HG03097 (cell line): ENCODE measurements at regions not wholly inside any gene's neighbourhood (a gene's known extent, or its start where the extent isn't known, plus 50 kb on each side); places are given as distances from the start of the nearest gene placed in this dataset.
"Not testable (repeated sequence)": the region's sequence is repeated elsewhere in the genome, so short reads cannot be mapped to it uniquely, and the experiment has no call there.

Source experiments
- ATAC-seq: cut with Tn5 transposase; IDR thresholded peaks from one replicate; pipeline ENCODE4 v1.9.1; 2021; ENCODE audit not compliant: unreplicated experiment, low FRiP score

DNA sequence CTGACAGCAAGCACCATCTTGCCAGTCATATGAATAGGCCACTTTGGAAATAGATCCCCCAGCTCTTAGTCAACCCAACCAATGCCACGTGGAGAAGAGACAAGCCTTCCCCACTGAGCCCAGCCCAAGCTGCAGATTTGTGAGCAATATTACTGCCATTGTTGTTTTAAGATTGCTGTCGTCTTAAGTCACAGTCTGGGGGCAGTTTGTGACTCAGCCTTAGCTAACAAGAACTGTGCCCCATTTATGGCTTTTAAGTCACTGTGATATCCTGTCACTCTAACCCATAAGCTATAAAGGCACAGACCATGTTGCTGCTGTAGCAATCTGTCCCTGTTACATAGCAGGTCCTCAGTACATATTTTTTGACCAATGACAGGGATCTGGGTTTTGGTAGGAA lies 464.2 kb downstream of the MED13L start:
- ATAC-seq = no peak

GRCh38 chr12:115811929-115812328 lies 465.6 kb downstream of the MED13L start:
- no peak for ATAC-seq

DNA sequence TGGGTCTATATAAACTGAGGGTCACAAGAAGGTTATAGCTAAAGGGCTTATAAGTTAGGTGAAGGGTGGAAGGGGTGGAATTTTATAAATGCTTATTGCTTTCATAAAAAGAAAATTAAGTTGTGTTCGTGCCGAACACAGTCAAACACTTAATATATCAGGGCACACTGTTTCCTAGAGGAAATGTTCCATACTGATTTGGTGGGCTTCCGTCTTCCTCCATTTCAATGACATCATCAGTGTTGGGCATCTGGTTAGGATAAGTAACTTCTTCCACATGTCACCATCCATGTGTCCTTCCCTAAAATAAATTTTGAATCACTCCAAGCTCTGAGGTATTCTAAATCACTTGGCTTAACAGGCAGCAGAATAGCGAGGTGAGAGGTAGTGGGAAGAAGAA lies 466.4 kb downstream of the MED13L start:
- no peak for ATAC-seq

DNA sequence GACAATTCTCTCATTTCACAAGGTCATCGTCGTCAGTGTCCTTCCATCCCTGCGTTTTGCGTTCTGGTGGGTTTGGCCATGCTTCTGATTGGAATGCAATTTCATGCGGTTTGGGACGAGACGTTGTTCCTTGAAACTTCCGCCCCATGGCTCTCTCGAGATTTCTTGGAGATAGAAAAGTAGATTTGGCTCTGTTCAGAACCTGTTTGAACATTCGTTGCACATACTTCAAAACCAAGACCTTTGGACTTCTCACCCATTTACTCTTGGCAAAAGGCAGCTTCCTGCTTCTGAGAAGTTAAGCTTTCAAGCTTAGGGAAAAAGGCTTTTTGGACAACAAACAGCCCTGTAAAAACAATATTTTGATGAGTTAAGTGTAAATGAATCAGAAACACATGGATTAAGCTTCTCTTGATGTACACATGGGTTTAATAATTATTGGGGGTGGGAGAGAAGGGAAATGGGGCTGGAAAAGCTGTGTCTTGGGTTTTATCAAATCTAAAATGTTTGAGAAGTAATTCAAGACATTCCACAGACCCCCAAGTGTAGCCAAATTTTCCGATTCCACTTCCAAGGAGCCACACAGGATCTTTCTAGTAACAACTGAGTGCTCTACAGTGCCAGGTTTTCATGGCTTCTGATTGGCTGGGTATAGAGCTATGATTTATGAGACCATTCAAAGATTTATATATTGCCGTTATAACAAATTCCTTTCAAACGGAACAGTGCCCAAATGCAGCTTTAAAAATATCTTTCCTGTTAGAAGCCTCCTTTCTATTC lies 467.2 kb downstream of the MED13L start:
- ATAC-seq = no peak

DNA sequence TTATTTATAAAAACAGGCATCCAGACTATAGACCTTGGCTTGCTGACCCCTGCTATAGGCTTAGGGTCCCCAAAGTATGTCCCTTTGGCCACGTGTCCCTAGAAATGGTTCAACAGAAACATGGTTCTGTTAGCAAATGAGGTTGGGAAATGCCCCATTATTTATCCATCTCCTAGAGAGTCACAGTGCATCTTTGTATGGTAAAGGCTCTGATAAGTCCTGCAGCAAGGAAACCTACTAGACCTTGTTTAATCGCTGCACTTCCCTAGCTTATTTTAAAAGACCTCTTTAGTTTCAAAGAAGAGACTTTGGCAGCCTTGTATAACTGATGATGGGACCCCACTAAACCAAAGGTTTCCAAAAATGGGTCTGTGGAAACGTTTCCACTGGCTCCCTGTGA lies 471.5 kb downstream of the MED13L start:
- no peak for ATAC-seq

DNA sequence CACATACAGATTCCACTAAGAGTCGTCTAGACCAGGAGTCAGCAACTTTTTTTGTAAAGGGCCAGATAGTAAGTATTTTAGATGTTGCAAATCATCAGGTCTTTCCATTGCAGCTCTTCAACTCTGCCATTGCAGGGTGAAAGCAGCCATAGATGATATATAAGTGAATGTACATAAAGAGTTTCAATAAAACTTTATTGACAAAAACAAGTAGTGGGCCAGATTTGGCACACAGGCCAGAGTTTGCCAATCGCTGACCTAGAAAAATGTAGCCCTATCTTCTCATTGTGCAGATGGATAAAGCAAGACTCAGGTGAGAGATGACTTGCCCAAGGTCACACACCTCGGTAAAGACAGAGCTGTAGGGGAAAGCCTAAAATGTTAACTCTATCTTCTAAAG lies 474.7 kb downstream of the MED13L start:
- no peak for ATAC-seq

DNA sequence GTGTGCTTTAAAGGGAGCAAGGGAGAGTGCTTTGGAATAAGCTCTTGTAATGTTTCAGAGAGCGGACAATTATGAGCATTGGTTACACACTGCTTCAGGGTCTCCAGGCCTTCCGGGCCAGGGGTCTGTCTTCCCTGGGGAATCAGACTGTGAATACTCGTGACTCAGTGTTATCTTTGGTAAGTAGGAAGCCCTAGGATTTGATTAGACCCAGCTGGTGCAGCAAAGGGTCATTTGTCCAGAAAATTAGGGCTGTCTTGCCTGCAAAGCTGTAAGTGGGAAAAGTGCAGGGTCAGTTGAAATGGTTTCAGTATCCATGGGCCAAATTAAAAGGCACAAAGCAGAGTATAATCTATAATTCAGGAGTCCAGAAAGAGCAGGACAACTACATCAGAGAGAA lies 475.6 kb downstream of the MED13L start:
- no peak for ATAC-seq

DNA sequence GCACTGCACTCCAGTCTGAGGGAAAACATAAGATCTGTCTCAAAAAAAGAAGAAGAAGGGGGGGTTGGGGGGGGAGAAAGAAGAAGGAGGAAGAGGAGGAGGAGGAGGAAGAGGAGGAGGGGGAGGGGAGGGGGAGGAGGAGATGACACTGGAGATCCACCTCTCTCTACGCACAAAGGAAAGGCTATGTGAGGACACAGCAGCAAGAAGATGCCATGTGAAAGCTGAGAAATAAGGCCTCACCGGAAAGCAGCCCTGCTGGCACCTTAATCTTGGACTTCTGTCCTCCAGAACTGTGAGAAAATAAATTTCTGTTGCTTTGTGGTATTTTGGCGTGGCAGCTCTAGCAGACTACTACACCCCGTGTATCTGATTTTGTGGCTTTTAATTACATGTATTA lies 477.9 kb downstream of the MED13L start:
- no peak for ATAC-seq

- ATAC-seq = no peak
These were observed 479.1 kb downstream of the MED13L start for GRCh38 chr12:115798309-115798917.

- no peak for ATAC-seq
These were observed 482.8 kb downstream of the MED13L start for GRCh38 chr12:115794659-115795081.

GRCh38 chr12:115791331-115791730 lies 486.2 kb downstream of the MED13L start:
- no peak for ATAC-seq

DNA sequence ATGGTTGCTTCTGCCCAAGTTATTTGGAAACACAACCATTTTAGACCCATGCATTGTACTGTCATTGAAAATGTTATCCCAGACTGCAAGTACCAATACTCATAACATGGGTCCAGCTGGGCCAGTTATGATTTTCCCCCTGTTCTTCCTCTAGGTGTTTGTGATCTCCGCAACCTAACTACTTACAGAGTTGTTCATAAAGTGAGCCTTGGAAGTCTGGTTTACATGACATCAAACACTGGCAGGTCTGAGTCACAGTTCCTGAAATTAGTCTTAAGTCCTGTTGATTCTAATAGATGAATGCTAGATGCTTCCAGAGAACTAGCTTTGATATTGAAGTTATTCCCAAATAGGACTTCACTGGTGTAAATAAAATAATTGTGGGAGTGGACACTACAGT lies 487.0 kb downstream of the MED13L start:
- ATAC-seq = no peak

DNA sequence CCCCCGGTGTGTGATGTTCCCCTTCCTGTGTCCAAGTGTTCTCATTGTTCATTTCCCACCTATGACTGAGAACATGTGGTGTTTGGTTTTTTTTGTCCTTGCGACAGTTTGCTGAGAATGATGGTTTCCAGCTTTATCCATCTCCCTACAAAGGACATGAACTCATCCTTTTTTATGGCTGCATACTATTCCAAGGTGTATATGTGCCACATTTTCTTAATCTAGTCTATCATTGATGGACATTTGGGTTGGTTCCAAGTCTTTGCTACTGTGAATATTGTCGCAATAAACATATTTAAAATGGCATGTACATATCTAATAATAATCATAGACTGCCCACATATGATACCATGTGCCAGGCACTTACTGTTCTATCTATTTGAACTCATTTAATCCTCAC lies 491.0 kb downstream of the MED13L start:
- not testable (repeated sequence) for ATAC-seq

GRCh38 chr12:115785548-115785947 lies 491.9 kb downstream of the MED13L start:
- ATAC-seq = no peak

- ATAC-seq = no peak
These were observed 501.1 kb downstream of the MED13L start for GRCh38 chr12:115776399-115776798.

- no peak for ATAC-seq
These were observed 503.2 kb downstream of the MED13L start for GRCh38 chr12:115774148-115774895.

GRCh38 chr12:115771601-115772000 lies 505.9 kb downstream of the MED13L start:
- ATAC-seq = no peak

DNA sequence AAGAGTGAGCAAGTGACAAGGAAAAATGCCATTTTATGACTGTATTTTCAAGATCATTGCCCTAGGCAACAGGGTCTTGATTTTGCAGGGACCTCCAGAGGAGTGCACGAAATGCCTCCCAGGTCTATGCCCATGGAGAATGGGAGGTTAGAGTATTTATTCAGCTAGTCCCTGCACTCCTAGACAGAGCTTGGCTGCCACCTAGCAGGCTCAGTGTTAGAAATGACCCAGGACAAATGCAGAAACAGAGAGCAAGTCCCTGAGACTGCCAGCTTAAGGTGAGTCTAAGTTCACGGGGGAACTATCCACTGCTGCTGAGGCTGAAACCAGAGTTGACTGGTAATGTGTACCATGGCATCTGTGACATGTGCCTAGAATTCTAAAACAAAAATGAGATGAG lies 506.4 kb downstream of the MED13L start:
- ATAC-seq = no peak

- no peak for ATAC-seq
These were observed 506.9 kb downstream of the MED13L start for GRCh38 chr12:115770643-115771042.

- no peak for ATAC-seq
These were observed 509.6 kb downstream of the MED13L start for GRCh38 chr12:115767916-115768315.

GRCh38 chr12:115763982-115764621 lies 513.4 kb downstream of the MED13L start:
- no peak for ATAC-seq
